Prostate gland (tissue), 2 donors: ENCODE measurements at regions not wholly inside any gene's neighbourhood (a gene's known extent, or its start where the extent isn't known, plus 50 kb on each side); places are given as distances from the start of the nearest gene placed in this dataset.

ENCODE experiments used
- CTCF ChIP-seq, 4 experiments: fragments of 200-600 bp in 2 of 4; fragments of 450-650 bp in 2 of 4; sonication (generic) in 2 of 4; IDR thresholded peaks; 1 replicate in 3 of 4; 2 replicates in 1 of 4; pipeline ENCODE4 v1.5.1; 2016 to 2019; ENCODE audit warnings: antibody characterized with exemption in 4 of 4, mild to moderate bottlenecking in 2 of 4, moderate library complexity in 2 of 4
- POLR2A ChIP-seq: fragments of 450-650 bp; IDR thresholded peaks from one replicate; pipeline ENCODE4 v1.6.1; 2016; ENCODE audit warnings: antibody characterized with exemption, mild to moderate bottlenecking
- POLR2AphosphoS5 ChIP-seq: sonication (generic); formaldehyde crosslinking; IDR thresholded peaks from one replicate; pipeline ENCODE4 v1.6.1; 2017; ENCODE audit warnings: antibody characterized with exemption

GRCh38 chr6:108748055-108748454 is 100.2 kb upstream of the ARMC2 start:
- no peak for TF ChIP-seq POLR2A
- TF ChIP-seq CTCF (IDR thresholded peaks at IDR 0.05), result no peak
- no peak for TF ChIP-seq POLR2AphosphoS5
